ENCODE measurements at regions not wholly inside any gene's neighbourhood (a gene's known extent, or its start where the extent isn't known, plus 50 kb on each side); places are given as distances from the start of the nearest gene placed in this dataset.

- H3K27me3 ChIP-seq (ENCODE audit: insufficient read depth, insufficient read length): no peaks in the 10 kb centered on the region
- no peaks in the 10 kb centered on the region for H3K9me3 ChIP-seq (ENCODE audit: insufficient read depth, low read length)
- DNase-seq (ENCODE audit: low read depth, low spot score): no peak
- TF ChIP-seq ZNF274 (IDR thresholded peaks at IDR 0.05; ENCODE audit: low read depth, low read length) (no peak), YY1 (IDR thresholded peaks at IDR 0.05; ENCODE audit: insufficient read depth, insufficient read length) (no peak), SUZ12 (IDR thresholded peaks at IDR 0.05; ENCODE audit: extremely low read depth, insufficient read depth, insufficient read length) (no peak)
- H3K4me1 ChIP-seq (ENCODE audit: insufficient read depth, insufficient read length): no peaks in the 10 kb centered on the region
- H3K36me3 ChIP-seq (ENCODE audit: insufficient read depth, insufficient read length, low read length): no peaks in the 10 kb centered on the region
- H3K9ac ChIP-seq (ENCODE audit: insufficient read length, low read depth): no peak overlapping the region
- H3K4me3 ChIP-seq (ENCODE audit: insufficient read length, low read depth): no peak overlapping the region
Observed at GRCh38 chr10:2456834-2457233, 610.5 kb upstream of the PFKP start.

DNA sequence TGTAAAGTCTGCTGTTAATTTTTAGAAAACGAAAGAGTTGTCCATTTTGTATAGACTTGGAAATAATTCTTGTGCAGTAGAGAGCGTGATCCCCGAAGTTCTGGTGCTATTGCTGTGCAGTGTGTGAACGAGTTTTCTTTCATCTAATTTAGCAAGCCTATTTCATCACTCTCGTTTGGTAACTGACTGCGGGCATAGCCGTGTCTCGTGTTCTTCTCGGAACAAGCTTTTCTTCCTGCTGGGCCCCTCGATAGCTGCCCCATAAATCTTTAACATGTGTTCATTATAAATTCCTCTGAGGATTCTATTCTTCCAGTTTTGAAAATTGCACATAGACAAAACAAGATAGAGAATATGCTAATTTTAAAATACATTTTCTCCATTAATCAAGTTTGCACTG is 622.0 kb upstream of the PFKP start:
- TF ChIP-seq YY1 (IDR thresholded peaks at IDR 0.05; ENCODE audit: insufficient read depth, insufficient read length) (no peak), ZNF274 (IDR thresholded peaks at IDR 0.05; ENCODE audit: low read depth, low read length) (no peak), SUZ12 (IDR thresholded peaks at IDR 0.05; ENCODE audit: extremely low read depth, insufficient read depth, insufficient read length) (no peak)
- Histone ChIP-seq H3K9ac (ENCODE audit: insufficient read length, low read depth) (no peak overlapping the region), H3K4me3 (ENCODE audit: insufficient read length, low read depth) (no peak overlapping the region), H3K36me3 (ENCODE audit: insufficient read depth, insufficient read length, low read length) (no peaks in the 10 kb centered on the region), H3K4me1 (ENCODE audit: insufficient read depth, insufficient read length) (no peaks in the 10 kb centered on the region), H3K9me3 (ENCODE audit: insufficient read depth, low read length) (no peaks in the 10 kb centered on the region), H3K27me3 (ENCODE audit: insufficient read depth, insufficient read length) (no peaks in the 10 kb centered on the region)
- no peak for DNase-seq (ENCODE audit: low read depth, low spot score)

DNA sequence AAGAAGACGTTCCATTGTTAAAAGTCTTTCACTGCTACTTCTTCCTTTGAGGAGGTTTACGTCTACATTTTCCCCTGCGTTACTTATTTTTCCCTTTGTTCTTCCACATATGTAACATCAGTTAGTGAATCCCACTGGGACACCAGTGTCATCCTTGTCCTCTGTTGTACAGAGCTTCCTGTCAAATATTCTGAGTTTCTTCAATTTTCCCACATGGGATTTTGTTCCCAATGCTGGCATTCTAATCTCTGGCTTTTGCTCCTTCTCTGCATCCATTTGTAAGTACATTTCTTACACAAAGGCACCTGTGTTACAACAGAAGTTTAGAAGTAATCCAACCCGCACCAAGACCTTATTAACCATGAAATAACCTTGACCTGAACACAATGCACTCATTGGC is 627.4 kb upstream of the PFKP start:
- Histone ChIP-seq H3K27me3 (ENCODE audit: insufficient read depth, insufficient read length) (no peaks in the 10 kb centered on the region), H3K9ac (ENCODE audit: insufficient read length, low read depth) (no peak overlapping the region), H3K4me3 (ENCODE audit: insufficient read length, low read depth) (no peak overlapping the region), H3K36me3 (ENCODE audit: insufficient read depth, insufficient read length, low read length) (no peaks in the 10 kb centered on the region), H3K9me3 (ENCODE audit: insufficient read depth, low read length) (peaks cover 4% of the 10 kb centered on the region; the same call in 1 of the 2 replicates), H3K4me1 (ENCODE audit: insufficient read depth, insufficient read length) (no peaks in the 10 kb centered on the region)
- no peak for DNase-seq (ENCODE audit: low read depth, low spot score)
- no peak for TF ChIP-seq ZNF274 (IDR thresholded peaks at IDR 0.05; ENCODE audit: low read depth, low read length)
- no peak for TF ChIP-seq SUZ12 (IDR thresholded peaks at IDR 0.05; ENCODE audit: extremely low read depth, insufficient read depth, insufficient read length)
- no peak for TF ChIP-seq YY1 (IDR thresholded peaks at IDR 0.05; ENCODE audit: insufficient read depth, insufficient read length)

DNA sequence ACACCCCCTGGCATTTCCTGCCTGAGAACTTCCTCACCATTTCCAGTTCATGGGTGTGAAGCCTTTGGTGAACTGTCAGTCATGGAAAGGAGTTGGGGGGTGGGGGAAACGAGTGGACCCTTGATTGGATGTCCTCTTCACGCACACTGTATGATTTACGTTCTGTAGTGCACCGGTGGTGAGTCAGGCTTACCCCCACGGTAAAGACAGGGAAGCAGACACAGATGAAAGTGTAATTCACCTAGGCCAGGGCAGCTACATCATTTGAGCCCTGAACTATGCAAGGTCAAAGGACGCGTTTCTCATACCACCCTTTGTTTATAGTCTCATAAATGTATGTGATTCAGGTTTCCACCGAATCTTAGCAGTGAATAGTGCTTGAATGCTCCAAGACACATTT is 628.3 kb upstream of the PFKP start:
- H3K9ac ChIP-seq (ENCODE audit: insufficient read length, low read depth): no peak overlapping the region
- H3K4me3 ChIP-seq (ENCODE audit: insufficient read length, low read depth): no peak overlapping the region
- H3K4me1 ChIP-seq (ENCODE audit: insufficient read depth, insufficient read length): no peaks in the 10 kb centered on the region
- no peak for TF ChIP-seq YY1 (IDR thresholded peaks at IDR 0.05; ENCODE audit: insufficient read depth, insufficient read length)
- no peak for TF ChIP-seq ZNF274 (IDR thresholded peaks at IDR 0.05; ENCODE audit: low read depth, low read length)
- TF ChIP-seq SUZ12 (IDR thresholded peaks at IDR 0.05; ENCODE audit: extremely low read depth, insufficient read depth, insufficient read length): no peak
- H3K9me3 ChIP-seq (ENCODE audit: insufficient read depth, low read length): peaks cover 10% of the 10 kb centered on the region; the same call in 1 of the 2 replicates
- H3K27me3 ChIP-seq (ENCODE audit: insufficient read depth, insufficient read length): no peaks in the 10 kb centered on the region
- no peaks in the 10 kb centered on the region for H3K36me3 ChIP-seq (ENCODE audit: insufficient read depth, insufficient read length, low read length)
- DNase-seq (ENCODE audit: low read depth, low spot score): no peak

DNA sequence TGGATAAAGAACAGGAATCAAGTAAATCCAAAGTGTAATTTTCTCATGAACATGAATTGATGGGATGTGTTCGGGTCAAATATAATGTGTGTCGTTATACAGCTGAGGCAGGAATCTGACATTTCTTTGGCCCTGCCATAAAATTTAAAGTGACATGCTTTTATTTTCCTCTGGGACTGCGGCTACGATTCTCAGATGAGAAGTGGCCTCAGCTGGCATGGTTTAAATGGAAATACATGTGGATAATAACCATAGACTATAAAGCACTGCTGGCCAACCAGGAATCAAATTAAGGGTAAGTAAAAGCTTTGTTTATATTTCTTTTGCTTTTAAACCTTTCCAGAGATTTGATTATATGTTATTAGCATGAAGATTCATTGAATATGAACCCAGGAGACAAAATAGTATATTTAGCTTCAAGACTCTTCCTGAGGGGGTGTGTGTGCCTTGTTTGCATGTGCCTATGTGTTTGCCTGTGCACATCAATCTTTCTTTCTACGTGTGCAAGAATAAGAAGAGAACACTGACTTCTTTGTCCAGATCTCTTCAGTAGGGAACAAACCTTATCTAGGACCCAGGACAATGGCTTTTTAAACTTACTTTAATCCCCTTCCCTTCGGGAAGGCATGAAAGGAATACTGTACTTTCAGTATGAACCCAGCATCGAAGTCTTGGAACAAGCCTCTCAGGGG is 629.0 kb upstream of the PFKP start:
- DNase-seq (ENCODE audit: low read depth, low spot score): no peak
- Histone ChIP-seq H3K9ac (ENCODE audit: insufficient read length, low read depth) (no peak overlapping the region), H3K27me3 (ENCODE audit: insufficient read depth, insufficient read length) (no peaks in the 10 kb centered on the region), H3K36me3 (ENCODE audit: insufficient read depth, insufficient read length, low read length) (no peaks in the 10 kb centered on the region), H3K9me3 (ENCODE audit: insufficient read depth, low read length) (peaks cover 10% of the 10 kb centered on the region; the same call in 1 of the 2 replicates), H3K4me3 (ENCODE audit: insufficient read length, low read depth) (no peak overlapping the region), H3K4me1 (ENCODE audit: insufficient read depth, insufficient read length) (no peaks in the 10 kb centered on the region)
- TF ChIP-seq ZNF274 (IDR thresholded peaks at IDR 0.05; ENCODE audit: low read depth, low read length): no peak
- no peak for TF ChIP-seq YY1 (IDR thresholded peaks at IDR 0.05; ENCODE audit: insufficient read depth, insufficient read length)
- no peak for TF ChIP-seq SUZ12 (IDR thresholded peaks at IDR 0.05; ENCODE audit: extremely low read depth, insufficient read depth, insufficient read length)

GRCh38 chr10:2436933-2437332 is 630.4 kb upstream of the PFKP start:
- H3K9me3 ChIP-seq (ENCODE audit: insufficient read depth, low read length): peaks cover 10% of the 10 kb centered on the region; the same call in 1 of the 2 replicates
- no peaks in the 10 kb centered on the region for H3K36me3 ChIP-seq (ENCODE audit: insufficient read depth, insufficient read length, low read length)
- H3K4me1 ChIP-seq (ENCODE audit: insufficient read depth, insufficient read length): no peaks in the 10 kb centered on the region
- no peaks in the 10 kb centered on the region for H3K27me3 ChIP-seq (ENCODE audit: insufficient read depth, insufficient read length)
- no peak overlapping the region for H3K4me3 ChIP-seq (ENCODE audit: insufficient read length, low read depth)
- TF ChIP-seq YY1 (IDR thresholded peaks at IDR 0.05; ENCODE audit: insufficient read depth, insufficient read length) (no peak), SUZ12 (IDR thresholded peaks at IDR 0.05; ENCODE audit: extremely low read depth, insufficient read depth, insufficient read length) (no peak), ZNF274 (IDR thresholded peaks at IDR 0.05; ENCODE audit: low read depth, low read length) (no peak)
- no peak for DNase-seq (ENCODE audit: low read depth, low spot score)
- H3K9ac ChIP-seq (ENCODE audit: insufficient read length, low read depth): no peak overlapping the region

- peaks cover 10% of the 10 kb centered on the region; the same call in 1 of the 2 replicates for H3K9me3 ChIP-seq (ENCODE audit: insufficient read depth, low read length)
- H3K4me3 ChIP-seq (ENCODE audit: insufficient read length, low read depth): no peak overlapping the region
- no peaks in the 10 kb centered on the region for H3K27me3 ChIP-seq (ENCODE audit: insufficient read depth, insufficient read length)
- H3K9ac ChIP-seq (ENCODE audit: insufficient read length, low read depth): no peak overlapping the region
- H3K36me3 ChIP-seq (ENCODE audit: insufficient read depth, insufficient read length, low read length): no peaks in the 10 kb centered on the region
- no peaks in the 10 kb centered on the region for H3K4me1 ChIP-seq (ENCODE audit: insufficient read depth, insufficient read length)
- no peak for DNase-seq (ENCODE audit: low read depth, low spot score)
- no peak for TF ChIP-seq ZNF274 (IDR thresholded peaks at IDR 0.05; ENCODE audit: low read depth, low read length)
- TF ChIP-seq YY1 (IDR thresholded peaks at IDR 0.05; ENCODE audit: insufficient read depth, insufficient read length): no peak
- TF ChIP-seq SUZ12 (IDR thresholded peaks at IDR 0.05; ENCODE audit: extremely low read depth, insufficient read depth, insufficient read length): no peak
Observed at GRCh38 chr10:2431961-2432360, 635.4 kb upstream of the PFKP start.

Measured in NT2/D1 (cell line).